Adrenal gland (tissue), 9 donors: ENCODE measurements at regions not wholly inside any gene's neighbourhood (a gene's known extent, or its start where the extent isn't known, plus 50 kb on each side); places are given as distances from the start of the nearest gene placed in this dataset.

Experiments used
- DNase-seq, 7 donors: peaks; one replicate each; pipeline ENCODE4 v3.0.0-alpha.2; 2019 to 2020
- H3K27ac ChIP-seq, 5 donors: fragments of 200-600 bp; sonication (generic) in 4 of 5; 1 replicate in 3 of 5; 2 replicates in 2 of 5; pipeline versions ENCODE4 v1.5.1 to v1.8.0; 2016 to 2020; ENCODE audit warnings: mild to moderate bottlenecking in 1 of 5
- H3K27me3 ChIP-seq: fragments of 200-600 bp; 2 replicates; pipeline ENCODE4 v1.8.0; 2021
- H3K36me3 ChIP-seq, 2 donors: fragments of 200-600 bp; replicated peaks in 1 of 2; 1 replicate in 1 of 2; 2 replicates in 1 of 2; pipeline versions ENCODE4 v1.5.1 to v1.8.0; 2018 to 2022
- H3K4me1 ChIP-seq, 2 donors: fragments of 200-600 bp; replicated peaks in 1 of 2; 1 replicate in 1 of 2; 2 replicates in 1 of 2; pipeline versions ENCODE4 v1.5.1 to v1.8.0; 2018 to 2021
- H3K4me3 ChIP-seq, 4 donors: fragments of 200-600 bp; sonication (generic) in 3 of 4; one replicate each; pipeline ENCODE4 v1.5.1; 2016 to 2018
- H3K9me3 ChIP-seq, 3 donors: fragments of 200-600 bp; sonication (generic) in 1 of 3; replicated peaks in 1 of 3; 1 replicate in 2 of 3; 2 replicates in 1 of 3; pipeline versions ENCODE4 v1.5.1 to v1.8.0; 2016 to 2021
- CTCF ChIP-seq, 6 experiments: fragments of 450-650 bp in 4 of 6; fragments of 200-600 bp in 2 of 6; sonication (generic) in 1 of 6; IDR thresholded peaks; 1 replicate in 5 of 6; 2 replicates in 1 of 6; pipeline versions ENCODE4 v1.5.1 to v1.8.0; 2016 to 2021; ENCODE audit warnings: antibody characterized with exemption in 6 of 6, mild to moderate bottlenecking in 2 of 6, moderate library complexity in 1 of 6
- POLR2A ChIP-seq, 2 donors: fragments of 450-650 bp; IDR thresholded peaks; one replicate each; pipeline ENCODE4 v1.6.1; 2017; ENCODE audit warnings: antibody characterized with exemption in 2 of 2, mild to moderate bottlenecking in 2 of 2, moderate library complexity in 1 of 2
- WGBS, 4 donors: extraction: QIAGEN DNeasy Blood & Tissue Kit in 2 of 4; methylation state at CpG; one replicate each; pipeline versions ENCODE4 v1.1.5 to v1.1.7; 2013 to 2017; 5-methylcytosine and 5-hydroxymethylcytosine counted together
- intact Hi-C, 2 donors: fragments of 100-400 bp; cut with DNase I; formaldehyde crosslinking; loops; one replicate each; pipeline versions ENCODE4 v1.14.1 to v1.15.0; 2022 to 2023
- donor health status: healthy with polysubstance abuse.
- donor health status: Bipolar disorder and iron deficiency.
- donor health status: DM: yes; HTN: yes; CAD: no.
- donor health status: DM: no; HTN: no; CAD: no.
- donor health status: DM: no; HTN: no; CAD: no.

- intact Hi-C loops = no loop called here
- DNase-seq = no peak
- TF ChIP-seq POLR2A (IDR thresholded peaks at IDR 0.05) (no peak), CTCF (IDR thresholded peaks at IDR 0.05) (no peak)
- H3K9me3 ChIP-seq = peaks cover 0 to 5% (median 0%) of the 10 kb centered on the region in 3 donors
- 86 to 94% (median 90%) methylated on average over 2 of the region's 2 CpGs for WGBS, 4 donors
- no peaks in the 10 kb centered on the region for H3K36me3 ChIP-seq
- no peaks in the 10 kb centered on the region for H3K27me3 ChIP-seq
- H3K27ac ChIP-seq = no peak overlapping the region
- no peak overlapping the region for H3K4me3 ChIP-seq
- no peaks in the 10 kb centered on the region for H3K4me1 ChIP-seq
Observed at GRCh38 chr21:14858311-14858710, 206.5 kb downstream of the NRIP1 start.

DNA sequence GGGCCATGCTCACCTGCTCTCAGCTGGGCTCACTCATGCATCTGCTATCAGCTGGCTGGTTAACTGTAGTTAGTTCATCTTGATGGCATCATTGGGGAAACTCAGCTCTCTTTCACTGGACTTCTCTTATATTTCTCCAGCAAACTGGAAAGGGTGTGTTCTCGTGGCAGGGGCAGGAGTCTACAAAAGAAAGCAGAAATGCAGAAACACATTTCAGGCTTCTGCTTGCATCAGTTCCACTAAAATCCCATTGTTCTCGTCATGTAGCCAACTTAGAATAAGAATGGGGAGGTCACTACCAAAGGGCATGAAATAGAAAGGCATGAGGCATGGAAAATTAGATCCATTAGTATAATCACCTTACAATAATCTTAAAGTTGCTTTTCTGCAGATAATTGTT, 207.3 kb downstream of the NRIP1 start:
- H3K27me3 ChIP-seq = no peaks in the 10 kb centered on the region
- H3K36me3 ChIP-seq = no peaks in the 10 kb centered on the region
- intact Hi-C loops = no loop called here
- no peaks in the 10 kb centered on the region for H3K4me1 ChIP-seq
- no peak overlapping the region for H3K4me3 ChIP-seq
- WGBS, 4 donors = 75 to 88% (median 81%) methylated on average over 2 of the region's 2 CpGs
- no peak for DNase-seq
- peaks cover 0 to 5% (median 0%) of the 10 kb centered on the region in 3 donors for H3K9me3 ChIP-seq
- H3K27ac ChIP-seq = no peak overlapping the region
- no peak for TF ChIP-seq CTCF (IDR thresholded peaks at IDR 0.05)
- TF ChIP-seq POLR2A (IDR thresholded peaks at IDR 0.05) = no peak

GRCh38 chr21:14850394-14850793, 214.4 kb downstream of the NRIP1 start:
- H3K4me3 ChIP-seq = no peak overlapping the region

GRCh38 chr21:14846621-14847020, 218.2 kb downstream of the NRIP1 start:
- Histone ChIP-seq H3K9me3 (no peaks in the 10 kb centered on the region), H3K27me3 (no peaks in the 10 kb centered on the region), H3K27ac (no peak overlapping the region), H3K36me3 (no peaks in the 10 kb centered on the region), H3K4me1 (no peaks in the 10 kb centered on the region), H3K4me3 (no peak overlapping the region)
- intact Hi-C loops = no loop called here
- TF ChIP-seq POLR2A (IDR thresholded peaks at IDR 0.05) (no peak), CTCF (IDR thresholded peaks at IDR 0.05) (no peak)
- no peak for DNase-seq

More at GRCh38 chr21:14850394-14850793, 214.4 kb downstream of the NRIP1 start:
- intact Hi-C loops = no loop called here
- H3K36me3 ChIP-seq = no peaks in the 10 kb centered on the region
- no peak for DNase-seq
- H3K27me3 ChIP-seq = no peaks in the 10 kb centered on the region
- no peak overlapping the region for H3K27ac ChIP-seq
- no peak for TF ChIP-seq CTCF (IDR thresholded peaks at IDR 0.05)
- no peak for TF ChIP-seq POLR2A (IDR thresholded peaks at IDR 0.05)
- peaks cover 0 to 5% (median 0%) of the 10 kb centered on the region in 3 donors for H3K9me3 ChIP-seq
- H3K4me1 ChIP-seq = no peaks in the 10 kb centered on the region
